GM19023 (cell line): ENCODE measurements at regions not wholly inside any gene's neighbourhood (a gene's known extent, or its start where the extent isn't known, plus 50 kb on each side); places are given as distances from the start of the nearest gene placed in this dataset.

ENCODE experiments used
- ATAC-seq: cut with Tn5 transposase; IDR thresholded peaks from one replicate; pipeline ENCODE4 v1.9.1; 2021; ENCODE audit warnings: mild to moderate bottlenecking, moderate library complexity; ENCODE audit not compliant: unreplicated experiment

- ATAC-seq, result no peak
Measured at GRCh38 chr5:93800988-93801811, 59.8 kb upstream of the POU5F2 start.

- no peak for ATAC-seq
Measured at GRCh38 chr5:93794954-93795353, 53.6 kb upstream of the POU5F2 start.

DNA sequence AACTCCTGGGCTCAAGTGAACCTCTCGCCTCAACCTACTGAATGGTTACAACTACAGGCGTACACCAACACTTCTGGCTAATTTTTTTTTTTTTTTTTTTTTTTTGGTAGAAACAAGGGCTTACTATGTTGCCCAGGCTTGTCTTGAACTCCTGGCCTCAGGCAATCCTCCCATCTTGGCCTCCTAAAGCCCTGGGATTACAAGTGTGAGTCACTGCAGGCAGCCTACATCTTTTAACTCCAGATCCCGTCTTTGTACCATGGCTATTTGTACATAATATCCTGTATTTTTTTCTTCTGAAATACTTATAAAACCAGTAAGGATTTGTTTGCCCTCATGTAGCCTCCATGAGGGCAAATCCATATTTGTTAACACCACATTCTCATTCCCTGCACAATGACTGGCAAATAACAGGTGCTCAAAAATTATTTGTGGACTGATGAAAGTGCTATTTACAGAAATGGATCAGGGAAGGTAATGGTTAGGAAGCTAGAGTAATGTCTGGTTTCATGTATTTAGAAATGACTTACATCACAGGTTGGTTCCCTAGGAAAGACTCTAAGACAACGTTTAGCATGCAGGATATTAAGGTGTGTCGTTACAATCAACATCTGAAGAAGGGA lies 51.9 kb upstream of the POU5F2 start:
- ATAC-seq, result no peak

- no peak for ATAC-seq
Measured at GRCh38 chr5:93791518-93791972, 50.1 kb upstream of the POU5F2 start.
